Smooth muscle cell (in vitro differentiated cells): ENCODE measurements at regions not wholly inside any gene's neighbourhood (a gene's known extent, or its start where the extent isn't known, plus 50 kb on each side); places are given as distances from the start of the nearest gene placed in this dataset.

ENCODE experiments used
- DNase-seq: peaks from one replicate; lab custom pipeline; 2025; ENCODE audit not compliant: unreplicated experiment; lab: John Stamatoyannopoulos, UW
- H2AFZ ChIP-seq: fragments of 200-600 bp; sonication (generic); 2 replicates; pipeline ENCODE4 v1.6.0; 2016; ENCODE audit warnings: antibody characterized with exemption, low read depth, mild to moderate bottlenecking
- H3F3A ChIP-seq: fragments of 200-600 bp; sonication (generic); 2 replicates; pipeline ENCODE4 v1.6.0; 2017; ENCODE audit warnings: antibody characterized with exemption, low read depth
- H3K27ac ChIP-seq: fragments of 200-600 bp; sonication (generic); 2 replicates; pipeline ENCODE4 v1.5.1; 2016; ENCODE audit warnings: low read depth, mild to moderate bottlenecking
- H3K27me3 ChIP-seq: fragments of 200-600 bp; sonication (generic); 2 replicates; pipeline ENCODE4 v1.6.1; 2016; ENCODE audit warnings: low read depth, mild to moderate bottlenecking
- H3K36me3 ChIP-seq: fragments of 200-600 bp; sonication (generic); 2 replicates; pipeline ENCODE4 v1.5.1; 2016; ENCODE audit warnings: low read depth
- H3K4me1 ChIP-seq: fragments of 200-600 bp; sonication (generic); 2 replicates; pipeline ENCODE4 v1.5.1; 2016; ENCODE audit warnings: low read depth
- H3K4me2 ChIP-seq: fragments of 200-600 bp; sonication (generic); 2 replicates; pipeline ENCODE4 v1.6.0; 2016; ENCODE audit warnings: mild to moderate bottlenecking
- H3K4me3 ChIP-seq: fragments of 200-600 bp; sonication (generic); 2 replicates; pipeline ENCODE4 v1.5.1; 2016; ENCODE audit warnings: mild to moderate bottlenecking
- H3K79me2 ChIP-seq: fragments of 200-600 bp; sonication (generic); 2 replicates; pipeline ENCODE4 v1.6.0; 2016; ENCODE audit warnings: low read depth, mild to moderate bottlenecking
- H3K9ac ChIP-seq: fragments of 200-600 bp; sonication (generic); 2 replicates; pipeline ENCODE4 v1.6.0; 2016; ENCODE audit warnings: low read depth
- H3K9me3 ChIP-seq: fragments of 200-600 bp; sonication (generic); replicated peaks from 2 replicates; pipeline ENCODE4 v1.5.1; 2016; ENCODE audit warnings: low read depth
- H4K20me1 ChIP-seq: fragments of 200-600 bp; sonication (generic); 2 replicates; pipeline ENCODE4 v1.6.0; 2016; ENCODE audit warnings: low read depth
- CTCF ChIP-seq: fragments of 200-600 bp; sonication (generic); IDR thresholded peaks from 2 replicates; pipeline ENCODE4 v1.5.1; 2017; ENCODE audit warnings: borderline replicate concordance, mild to moderate bottlenecking, antibody characterized with exemption; ENCODE audit not compliant: insufficient read depth, poor library complexity, severe bottlenecking
- WGBS: methylation state at CpG from one replicate; pipeline ENCODE4 v1.1.7; 2016; ENCODE audit warnings: low lambda C conversion rate; 5-methylcytosine and 5-hydroxymethylcytosine counted together

DNA sequence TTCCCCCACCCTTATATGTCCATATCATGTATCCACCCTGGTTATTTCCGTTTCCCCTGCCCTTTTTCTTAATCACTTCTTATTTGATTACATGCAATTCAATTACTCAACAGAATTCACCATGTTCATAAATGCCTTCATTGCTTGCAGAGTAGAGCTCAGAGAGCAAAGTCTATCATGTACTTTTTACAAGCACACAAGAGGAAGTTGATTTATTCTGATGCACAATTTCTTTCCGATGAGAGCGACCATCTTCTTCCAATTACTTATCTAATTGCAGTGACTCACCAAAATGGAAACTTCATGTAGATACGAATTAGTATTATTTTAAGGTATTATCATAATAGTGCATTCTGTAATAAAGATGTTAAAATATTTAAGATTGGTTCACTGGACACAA, 430.5 kb upstream of the KLF6 start:
- Histone ChIP-seq H3K4me2 (peak overlapping the region; percentile 1), H2AFZ (no peak overlapping the region), H3K27me3 (no peaks in the 10 kb centered on the region), H3K9ac (no peak overlapping the region), H3K9me3 (no peaks in the 10 kb centered on the region), H3K4me1 (no peaks in the 10 kb centered on the region), H3F3A (no peaks in the 10 kb centered on the region), H4K20me1 (no peaks in the 10 kb centered on the region), H3K4me3 (no peak overlapping the region), H3K36me3 (no peaks in the 10 kb centered on the region), H3K79me2 (no peaks in the 10 kb centered on the region), H3K27ac (no peak overlapping the region)
- 70% methylated on average over 4 of the region's 4 CpGs for WGBS
- DNase-seq = no peak
- TF ChIP-seq CTCF = no peak

DNA sequence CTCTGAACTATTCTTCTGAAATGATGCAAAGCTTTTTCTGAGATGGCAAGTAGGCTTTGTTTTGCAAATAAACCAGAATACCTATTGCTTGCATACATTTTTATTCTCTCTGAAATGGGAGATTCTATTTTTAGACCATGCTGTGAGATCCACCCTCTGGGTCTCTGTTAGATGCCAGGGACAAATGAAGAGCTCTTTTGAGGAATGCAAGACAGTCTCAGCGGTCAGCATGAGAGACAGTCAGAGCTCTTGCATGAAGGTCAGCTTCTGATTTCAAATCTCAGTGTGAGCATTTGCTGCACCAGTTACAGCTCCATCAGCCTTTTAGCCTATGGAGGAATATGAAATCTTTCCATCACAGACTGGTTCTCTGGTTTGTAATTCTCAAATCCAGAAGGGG, 429.9 kb upstream of the KLF6 start:
- DNase-seq = no peak
- Histone ChIP-seq H4K20me1 (no peaks in the 10 kb centered on the region), H3K27ac (no peak overlapping the region), H3K9me3 (no peaks in the 10 kb centered on the region), H3K4me1 (no peaks in the 10 kb centered on the region), H2AFZ (peak overlapping the region; percentile 19), H3K79me2 (no peaks in the 10 kb centered on the region), H3K4me2 (peak overlapping the region; percentile 1), H3K4me3 (no peak overlapping the region), H3K27me3 (no peaks in the 10 kb centered on the region), H3F3A (no peaks in the 10 kb centered on the region), H3K36me3 (no peaks in the 10 kb centered on the region), H3K9ac (no peak overlapping the region)
- TF ChIP-seq CTCF = no peak
- WGBS = 48% methylated on average over 1 of the region's 1 CpG

- Histone ChIP-seq H3K27me3 (no peaks in the 10 kb centered on the region), H3F3A (no peaks in the 10 kb centered on the region), H3K4me1 (no peaks in the 10 kb centered on the region), H3K79me2 (no peaks in the 10 kb centered on the region), H3K36me3 (no peaks in the 10 kb centered on the region), H3K4me3 (no peak overlapping the region), H3K4me2 (no peak overlapping the region), H3K9ac (no peak overlapping the region), H2AFZ (no peak overlapping the region), H4K20me1 (no peaks in the 10 kb centered on the region), H3K27ac (no peak overlapping the region), H3K9me3 (no peaks in the 10 kb centered on the region)
- no peak for DNase-seq
- TF ChIP-seq CTCF = no peak
- 78% methylated on average over 4 of the region's 4 CpGs for WGBS
Measured at GRCh38 chr10:4213441-4213840, 428.4 kb upstream of the KLF6 start.

- no peaks in the 10 kb centered on the region for H3F3A ChIP-seq
- no peaks in the 10 kb centered on the region for H4K20me1 ChIP-seq
- no peak overlapping the region for H2AFZ ChIP-seq
- H3K27ac ChIP-seq = no peak overlapping the region
- DNase-seq = no peak
- H3K4me2 ChIP-seq = no peak overlapping the region
- no peaks in the 10 kb centered on the region for H3K27me3 ChIP-seq
- H3K4me3 ChIP-seq = no peak overlapping the region
- H3K79me2 ChIP-seq = no peaks in the 10 kb centered on the region
- no peak for TF ChIP-seq CTCF
- no peaks in the 10 kb centered on the region for H3K36me3 ChIP-seq
- no peaks in the 10 kb centered on the region for H3K9me3 ChIP-seq
- no peaks in the 10 kb centered on the region for H3K4me1 ChIP-seq
- WGBS = 90% methylated on average over 2 of the region's 2 CpGs
- no peak overlapping the region for H3K9ac ChIP-seq
Measured at GRCh38 chr10:4212111-4212630, 427.2 kb upstream of the KLF6 start.
